ENCODE measurements at regions not wholly inside any gene's neighbourhood (a gene's known extent, or its start where the extent isn't known, plus 50 kb on each side); places are given as distances from the start of the nearest gene placed in this dataset.

- POLR2A ChIA-PET (ENCODE audit: unreplicated experiment): no interaction called here
- no peaks in the 10 kb centered on the region for H3K79me2 ChIP-seq (ENCODE audit: low read length)
- peak; percentile 45 for DNase-seq
- no peaks in the 10 kb centered on the region for H4K20me1 ChIP-seq (ENCODE audit: low read length)
- no peaks in the 10 kb centered on the region for H3K36me3 ChIP-seq (ENCODE audit: low read depth, low read length)
- BruUV-seq (replicated peaks): no TSS peak
- intact Hi-C loops (cut with micrococcal nuclease): no loop called here
- H2AFZ ChIP-seq (ENCODE audit: low read length): no peak overlapping the region
- no peaks in the 10 kb centered on the region for H3K9me2 ChIP-seq (replicated peaks; ENCODE audit: low read length)
- H3K9me3 ChIP-seq (ENCODE audit: low read length): no peaks in the 10 kb centered on the region
- H3K4me1 ChIP-seq (ENCODE audit: insufficient read depth, low read length): no peaks in the 10 kb centered on the region
- no peak overlapping the region for H3K4me2 ChIP-seq (ENCODE audit: low read length)
- H3K9ac ChIP-seq (ENCODE audit: low read length): no peak overlapping the region
- peaks cover 4% of the 10 kb centered on the region; the same call in 1 of the 2 replicates for H3K27me3 ChIP-seq (ENCODE audit: low read length)
- H3K27ac ChIP-seq (ENCODE audit: low read length): no peak overlapping the region
- no peak overlapping the region for H3K4me3 ChIP-seq (ENCODE audit: low read length)
- CTCF ChIA-PET: no interaction called here
- TF ChIP-seq EZH2 (IDR thresholded peaks at IDR 0.05; ENCODE audit: low read length, unreplicated experiment) (no peak), CTCF (conservative IDR thresholded peaks at IDR 0.05; ENCODE audit: low read depth, low read length) (no peak), EZH2phosphoT487 (IDR thresholded peaks at IDR 0.05; ENCODE audit: borderline replicate concordance, low read length) (no peak)
- no peak for ATAC-seq
- H3F3A ChIP-seq (ENCODE audit: low read length, unreplicated experiment): no peaks in the 10 kb centered on the region
Measured at GRCh38 chr16:50925758-50926357, 184.0 kb downstream of the CYLD start.

- Histone ChIP-seq H2AFZ (ENCODE audit: low read length) (no peak overlapping the region), H3K36me3 (ENCODE audit: low read depth, low read length) (no peaks in the 10 kb centered on the region), H3K4me1 (ENCODE audit: insufficient read depth, low read length) (no peaks in the 10 kb centered on the region), H3K4me2 (ENCODE audit: low read length) (no peak overlapping the region), H3F3A (ENCODE audit: low read length, unreplicated experiment) (no peaks in the 10 kb centered on the region), H3K27me3 (ENCODE audit: low read length) (peaks cover 4% of the 10 kb centered on the region; the same call in 1 of the 2 replicates), H3K9me2 (replicated peaks; ENCODE audit: low read length) (no peaks in the 10 kb centered on the region), H3K79me2 (ENCODE audit: low read length) (no peaks in the 10 kb centered on the region), H3K4me3 (ENCODE audit: low read length) (no peak overlapping the region), H3K9ac (ENCODE audit: low read length) (no peak overlapping the region), H3K27ac (ENCODE audit: low read length) (no peak overlapping the region), H3K9me3 (ENCODE audit: low read length) (no peaks in the 10 kb centered on the region), H4K20me1 (ENCODE audit: low read length) (no peaks in the 10 kb centered on the region)
- TF ChIP-seq CTCF (conservative IDR thresholded peaks at IDR 0.05; ENCODE audit: low read depth, low read length) (no peak), EZH2phosphoT487 (IDR thresholded peaks at IDR 0.05; ENCODE audit: borderline replicate concordance, low read length) (no peak), EZH2 (IDR thresholded peaks at IDR 0.05; ENCODE audit: low read length, unreplicated experiment) (no peak)
- intact Hi-C loops (cut with micrococcal nuclease): no loop called here
- DNase-seq (no peak), ATAC-seq (no peak)
- BruUV-seq (replicated peaks): no TSS peak
- CTCF ChIA-PET: no interaction called here
- POLR2A ChIA-PET (ENCODE audit: unreplicated experiment): no interaction called here
Measured at GRCh38 chr16:50924759-50925545, 183.1 kb downstream of the CYLD start.

Data from PC-3 (cell line).